ENCODE measurements at regions not wholly inside any gene's neighbourhood (a gene's known extent, or its start where the extent isn't known, plus 50 kb on each side); places are given as distances from the start of the nearest gene placed in this dataset.

DNA sequence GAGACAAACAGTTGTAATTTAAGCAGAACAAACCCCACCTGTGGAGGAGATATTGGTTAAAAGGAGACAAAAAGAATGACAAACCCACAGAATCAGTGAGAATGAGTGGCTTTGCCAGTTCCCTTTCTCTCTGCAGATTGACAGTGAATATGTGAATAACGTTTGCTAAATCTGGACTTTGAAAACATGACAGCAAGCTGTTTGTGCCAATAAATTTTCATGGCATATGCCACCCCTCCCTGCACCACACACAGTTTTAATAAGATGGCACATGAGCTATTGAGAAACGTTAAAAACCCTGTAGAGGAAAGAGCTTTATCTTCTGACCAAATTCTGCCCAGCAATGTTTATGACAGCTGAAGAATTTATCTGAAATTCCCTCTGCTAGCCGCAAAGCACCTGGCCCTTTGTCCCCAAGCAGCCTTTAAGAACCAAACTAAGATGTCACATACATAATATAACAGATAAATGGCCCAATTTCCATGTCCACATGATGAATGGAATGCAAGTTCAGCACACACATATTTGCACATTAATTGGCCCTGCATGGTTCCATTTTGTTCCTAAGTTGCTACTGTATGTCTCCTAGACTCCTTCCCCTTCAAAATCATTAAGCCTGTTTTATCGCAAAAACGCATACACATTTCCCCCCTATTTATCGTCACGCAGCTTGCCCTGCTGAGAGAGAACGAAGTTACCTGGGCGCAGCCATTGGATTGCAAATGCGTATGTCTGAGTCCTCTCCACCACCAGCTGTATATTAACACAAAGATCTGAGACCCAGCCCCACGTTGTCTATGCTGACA is 773.5 kb upstream of the EEF2KMT start:
- H3K27ac ChIP-seq: no peak overlapping the region
- 18 to 28% (median 21%) methylated on average over 11 of the region's 11 CpGs for WGBS, 5 donors
- TF ChIP-seq POLR2AphosphoS5 (IDR thresholded peaks at IDR 0.05) (no peak), POLR2A (IDR thresholded peaks at IDR 0.05) (no peak)
- TF ChIP-seq, protein P1, sequence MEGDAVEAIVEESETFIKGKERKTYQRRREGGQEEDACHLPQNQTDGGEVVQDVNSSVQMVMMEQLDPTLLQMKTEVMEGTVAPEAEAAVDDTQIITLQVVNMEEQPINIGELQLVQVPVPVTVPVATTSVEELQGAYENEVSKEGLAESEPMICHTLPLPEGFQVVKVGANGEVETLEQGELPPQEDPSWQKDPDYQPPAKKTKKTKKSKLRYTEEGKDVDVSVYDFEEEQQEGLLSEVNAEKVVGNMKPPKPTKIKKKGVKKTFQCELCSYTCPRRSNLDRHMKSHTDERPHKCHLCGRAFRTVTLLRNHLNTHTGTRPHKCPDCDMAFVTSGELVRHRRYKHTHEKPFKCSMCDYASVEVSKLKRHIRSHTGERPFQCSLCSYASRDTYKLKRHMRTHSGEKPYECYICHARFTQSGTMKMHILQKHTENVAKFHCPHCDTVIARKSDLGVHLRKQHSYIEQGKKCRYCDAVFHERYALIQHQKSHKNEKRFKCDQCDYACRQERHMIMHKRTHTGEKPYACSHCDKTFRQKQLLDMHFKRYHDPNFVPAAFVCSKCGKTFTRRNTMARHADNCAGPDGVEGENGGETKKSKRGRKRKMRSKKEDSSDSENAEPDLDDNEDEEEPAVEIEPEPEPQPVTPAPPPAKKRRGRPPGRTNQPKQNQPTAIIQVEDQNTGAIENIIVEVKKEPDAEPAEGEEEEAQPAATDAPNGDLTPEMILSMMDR (IDR thresholded peaks at IDR 0.05 in 8 of 11, conservative IDR thresholded peaks at IDR 0.05 in 3 of 11): no peak
- no peaks in the 10 kb centered on the region for H3K36me3 ChIP-seq
- H3K9me3 ChIP-seq: peaks cover 0 to 9% (median 0%) of the 10 kb centered on the region in 8 donors
- H3K4me1 ChIP-seq: no peaks in the 10 kb centered on the region
- no peak overlapping the region for H3K4me3 ChIP-seq
- no peak for DNase-seq
- no peaks in the 10 kb centered on the region for H3K27me3 ChIP-seq (replicated peaks in 1 of 7)
- intact Hi-C loops (cut with DNase I; ENCODE audit: low total_unique reads): no loop called here

DNA sequence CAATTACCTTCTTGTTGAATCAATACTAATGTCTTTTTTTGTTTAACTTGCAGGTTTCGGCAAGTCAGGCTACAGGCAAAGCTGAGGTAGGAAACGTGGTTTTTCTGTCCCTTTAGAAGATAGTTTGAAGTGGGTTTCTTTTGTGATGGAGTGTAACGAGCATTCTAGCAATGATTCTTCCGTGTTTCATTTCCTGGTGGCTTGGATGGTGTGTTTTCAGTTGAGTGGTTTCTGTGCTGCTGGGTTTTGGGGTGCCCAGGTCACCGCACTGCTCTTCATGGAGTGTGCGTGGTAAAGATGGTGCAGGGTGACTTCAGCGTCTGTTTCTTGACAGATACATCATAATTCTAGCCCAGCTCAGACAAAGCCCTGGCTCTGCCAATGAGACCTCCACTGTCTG is 769.7 kb upstream of the EEF2KMT start:
- no peak overlapping the region for H3K4me3 ChIP-seq
- intact Hi-C loops (cut with DNase I; ENCODE audit: low total_unique reads): no loop called here
- peaks cover 0 to 25% (median 0%) of the 10 kb centered on the region in 8 donors for H3K9me3 ChIP-seq
- H3K27ac ChIP-seq: no peak overlapping the region
- H3K27me3 ChIP-seq (replicated peaks in 1 of 7): no peaks in the 10 kb centered on the region
- H3K4me1 ChIP-seq: no peaks in the 10 kb centered on the region
- TF ChIP-seq POLR2AphosphoS5 (IDR thresholded peaks at IDR 0.05) (no peak), POLR2A (IDR thresholded peaks at IDR 0.05) (no peak)
- TF ChIP-seq, protein P1 (IDR thresholded peaks at IDR 0.05 in 8 of 11, conservative IDR thresholded peaks at IDR 0.05 in 3 of 11): no peak
- WGBS, 5 donors: 59 to 82% (median 67%) methylated on average over 7 of the region's 7 CpGs
- DNase-seq: no peak
- H3K36me3 ChIP-seq: no peaks in the 10 kb centered on the region

DNA sequence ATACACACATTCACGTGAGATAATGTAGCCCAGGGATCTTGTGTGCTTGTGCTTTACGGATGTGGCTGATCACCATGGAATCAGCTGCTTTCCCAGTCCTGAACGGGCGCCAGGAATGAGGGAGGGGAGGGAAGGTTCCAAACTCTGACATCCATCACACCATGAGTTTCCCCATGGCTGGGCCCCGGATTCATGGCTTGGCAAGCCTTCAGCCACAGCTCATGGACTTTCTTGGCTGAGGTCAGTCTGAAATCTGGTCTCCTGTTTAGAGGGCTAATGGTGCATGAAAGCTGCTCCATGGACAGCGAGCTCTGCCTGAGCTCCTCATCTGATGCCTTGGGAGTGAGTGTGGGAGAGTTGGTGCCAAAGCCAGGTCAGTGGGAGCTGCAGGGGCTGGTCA is 767.6 kb upstream of the EEF2KMT start:
- peaks cover 0 to 25% (median 0%) of the 10 kb centered on the region in 8 donors for H3K9me3 ChIP-seq
- no peak overlapping the region for H3K4me3 ChIP-seq
- no peaks in the 10 kb centered on the region for H3K4me1 ChIP-seq
- no peak for DNase-seq
- H3K36me3 ChIP-seq: no peaks in the 10 kb centered on the region
- H3K27ac ChIP-seq: no peak overlapping the region
- intact Hi-C loops (cut with DNase I; ENCODE audit: low total_unique reads): no loop called here
- H3K27me3 ChIP-seq (replicated peaks in 1 of 7): no peaks in the 10 kb centered on the region
- WGBS, 5 donors: 66 to 83% (median 68%) methylated on average over 6 of the region's 6 CpGs
- TF ChIP-seq POLR2AphosphoS5 (IDR thresholded peaks at IDR 0.05): no peak
- TF ChIP-seq POLR2A (IDR thresholded peaks at IDR 0.05): no peak
- TF ChIP-seq, protein P1 (IDR thresholded peaks at IDR 0.05 in 8 of 11, conservative IDR thresholded peaks at IDR 0.05 in 3 of 11): no peak

DNA sequence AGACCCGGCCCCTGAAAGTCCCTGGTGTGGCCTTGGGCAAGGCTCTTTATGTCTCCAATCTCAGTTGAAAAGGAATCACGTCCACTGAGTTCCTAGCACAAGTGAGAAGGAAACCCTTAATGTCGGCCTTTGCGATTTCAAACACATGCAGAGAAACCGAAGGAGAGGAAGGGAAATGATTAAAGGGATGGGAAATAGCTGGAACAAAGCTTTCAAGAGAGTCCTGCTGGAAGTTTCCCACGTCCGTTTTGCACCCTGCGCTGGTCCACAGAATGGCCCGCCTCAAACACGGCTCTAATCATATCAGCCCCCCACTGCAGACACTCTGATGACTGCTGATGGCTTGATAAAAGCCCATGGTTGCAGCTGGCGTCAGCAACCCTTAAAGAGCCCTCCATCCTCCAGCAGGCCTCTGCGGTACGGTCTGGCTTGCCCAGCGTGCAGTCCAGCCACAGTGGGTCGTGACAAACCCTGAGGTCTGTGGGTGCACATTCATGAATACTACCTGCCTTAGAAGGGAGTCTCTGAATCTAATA is 765.5 kb upstream of the EEF2KMT start:
- no peak for TF ChIP-seq POLR2AphosphoS5 (IDR thresholded peaks at IDR 0.05)
- TF ChIP-seq POLR2A (IDR thresholded peaks at IDR 0.05): no peak
- TF ChIP-seq, protein P1 (IDR thresholded peaks at IDR 0.05 in 8 of 11, conservative IDR thresholded peaks at IDR 0.05 in 3 of 11): no peak
- H3K4me1 ChIP-seq: no peaks in the 10 kb centered on the region
- no peak overlapping the region for H3K4me3 ChIP-seq
- no peak overlapping the region for H3K27ac ChIP-seq
- H3K27me3 ChIP-seq (replicated peaks in 1 of 7): no peaks in the 10 kb centered on the region
- 57 to 65% (median 61%) methylated on average over 12 to 15 of the region's 15 CpGs for WGBS, 5 donors
- no peak for DNase-seq
- intact Hi-C loops (cut with DNase I; ENCODE audit: low total_unique reads): no loop called here
- no peaks in the 10 kb centered on the region for H3K36me3 ChIP-seq
- H3K9me3 ChIP-seq: peaks cover 0 to 24% (median 0%) of the 10 kb centered on the region in 8 donors
